GM19372 (cell line): ENCODE measurements at regions not wholly inside any gene's neighbourhood (a gene's known extent, or its start where the extent isn't known, plus 50 kb on each side); places are given as distances from the start of the nearest gene placed in this dataset.

Experiments used
- ATAC-seq: cut with Tn5 transposase; IDR thresholded peaks from one replicate; pipeline ENCODE4 v1.9.1; 2021; ENCODE audit warnings: mild to moderate bottlenecking, low read depth, moderate library complexity; ENCODE audit not compliant: unreplicated experiment

GRCh38 chr9:87111010-87111409, 163.7 kb upstream of the GAS1 start:
- no peak for ATAC-seq

DNA sequence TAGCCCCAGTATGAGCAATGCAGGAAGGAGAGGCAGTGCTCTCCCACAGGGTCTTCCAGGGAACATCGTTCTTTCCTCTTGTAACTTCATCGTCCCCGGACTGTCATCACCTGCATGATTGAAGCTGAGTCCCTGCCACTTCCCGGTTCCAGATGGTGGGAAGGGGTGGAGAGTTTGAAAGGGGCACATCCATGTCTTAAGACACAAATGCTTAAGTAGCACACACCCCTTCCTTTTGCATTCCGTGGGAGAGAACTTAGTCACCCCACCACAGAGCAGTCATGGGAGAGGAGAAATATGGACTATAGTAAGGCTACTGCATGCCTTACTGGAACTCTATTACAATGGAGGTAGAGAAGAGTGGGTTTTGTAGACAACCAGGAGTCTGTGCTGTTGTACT, 165.3 kb upstream of the GAS1 start:
- ATAC-seq, result no peak

DNA sequence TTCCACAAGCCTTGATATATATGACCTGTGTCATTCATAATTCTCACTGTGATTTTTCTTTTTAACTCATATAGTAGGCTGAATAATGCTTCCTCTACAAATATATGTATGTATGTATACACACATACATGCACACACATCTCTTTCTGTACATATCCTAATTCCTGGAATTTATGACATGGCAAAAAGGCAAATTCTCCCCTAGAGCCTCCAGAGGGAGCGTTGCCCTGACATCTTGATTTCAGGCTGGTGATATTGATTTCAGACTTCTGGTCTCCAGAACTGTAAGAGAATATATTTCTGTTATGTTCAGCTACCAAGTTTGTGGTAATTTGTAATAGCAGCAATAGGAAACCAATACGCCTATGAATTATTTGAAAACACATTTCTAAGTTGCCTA, 166.6 kb upstream of the GAS1 start:
- no peak for ATAC-seq

DNA sequence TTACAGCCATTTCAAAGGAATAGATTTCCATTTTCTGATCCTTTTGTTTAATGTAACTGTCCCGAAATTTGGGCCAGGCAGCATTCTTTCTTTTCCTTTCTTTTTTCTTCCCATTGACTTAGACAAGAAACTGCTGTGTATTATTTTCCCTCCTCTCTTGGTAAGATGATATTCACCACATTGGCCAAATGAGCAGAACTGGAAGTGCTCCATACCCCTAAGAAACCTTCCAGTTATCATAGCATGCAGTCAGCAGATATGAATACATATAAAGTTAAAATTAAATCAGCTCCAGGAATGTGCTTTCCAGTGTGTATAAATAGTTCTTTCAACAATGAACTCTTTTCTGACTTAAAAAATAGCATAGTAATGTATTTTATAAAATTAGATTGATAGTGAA, 168.5 kb upstream of the GAS1 start:
- no peak for ATAC-seq

DNA sequence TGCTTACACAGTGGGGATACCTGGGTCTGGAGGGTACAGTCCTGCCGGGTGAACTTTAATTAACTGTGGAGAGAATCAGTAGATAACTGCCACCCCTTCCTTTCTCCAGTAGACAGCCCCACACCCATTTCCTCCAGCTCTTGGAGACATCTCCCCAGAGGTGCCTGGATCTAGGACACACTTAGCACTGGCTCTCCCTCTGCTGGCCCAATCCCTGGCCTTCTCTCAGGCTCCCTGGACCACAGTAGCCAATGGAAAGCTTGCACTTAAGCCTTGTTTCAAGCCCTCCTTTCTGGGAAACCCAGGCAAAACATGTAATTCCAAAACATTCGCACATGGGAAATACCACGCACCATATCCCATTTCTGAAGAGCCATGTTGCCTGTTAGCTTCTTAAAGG, 169.2 kb upstream of the GAS1 start:
- no peak for ATAC-seq

DNA sequence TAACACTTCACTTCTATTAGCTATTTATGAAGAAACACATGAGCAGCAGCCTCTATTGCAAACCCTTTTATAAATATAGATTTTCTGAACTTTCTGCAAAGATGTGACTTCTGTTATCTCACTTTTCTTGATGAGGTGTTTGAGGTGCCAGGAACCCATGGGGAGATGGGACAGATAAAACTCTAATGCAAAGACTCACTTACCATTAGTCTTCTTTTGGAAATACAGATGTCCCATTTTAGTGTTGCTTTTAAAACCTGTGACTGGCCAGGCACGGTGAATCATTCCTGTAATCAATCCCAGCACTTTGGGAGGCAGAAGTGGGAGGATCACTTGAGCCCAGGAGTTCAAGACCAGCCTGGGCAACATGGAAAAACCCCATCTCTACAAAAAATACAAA, 171.3 kb upstream of the GAS1 start:
- ATAC-seq, result no peak

DNA sequence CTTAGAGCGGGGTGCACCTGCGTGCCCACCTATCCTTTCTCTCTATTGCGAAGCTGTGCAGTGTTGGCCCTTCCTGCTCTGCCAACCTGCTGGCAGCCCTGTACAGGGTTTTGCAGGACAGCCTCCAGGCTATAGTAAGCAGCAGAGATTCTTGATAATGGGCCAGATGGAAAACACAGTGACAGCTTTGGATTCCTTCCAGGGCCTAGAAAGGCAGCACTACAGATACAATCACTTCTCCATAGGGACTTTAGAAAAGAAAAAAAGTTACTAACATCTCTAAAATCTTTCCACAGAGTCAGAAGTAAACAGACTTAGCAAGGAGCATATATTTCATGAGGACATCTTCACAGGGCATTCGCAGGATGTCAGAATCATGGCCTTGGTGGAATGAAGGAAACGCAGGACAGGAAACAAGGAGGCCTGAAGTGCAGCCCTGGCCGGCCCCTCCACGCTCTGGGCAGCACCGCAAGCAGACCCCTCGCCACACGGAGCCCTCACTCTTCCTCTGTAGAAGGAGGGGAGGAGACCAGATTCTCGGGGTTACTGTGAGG, 172.1 kb upstream of the GAS1 start:
- ATAC-seq, result no peak

GRCh38 chr9:87120610-87121009, 173.3 kb upstream of the GAS1 start:
- no peak for ATAC-seq

- no peak for ATAC-seq
Measured at GRCh38 chr9:87122947-87123685, 175.8 kb upstream of the GAS1 start.

DNA sequence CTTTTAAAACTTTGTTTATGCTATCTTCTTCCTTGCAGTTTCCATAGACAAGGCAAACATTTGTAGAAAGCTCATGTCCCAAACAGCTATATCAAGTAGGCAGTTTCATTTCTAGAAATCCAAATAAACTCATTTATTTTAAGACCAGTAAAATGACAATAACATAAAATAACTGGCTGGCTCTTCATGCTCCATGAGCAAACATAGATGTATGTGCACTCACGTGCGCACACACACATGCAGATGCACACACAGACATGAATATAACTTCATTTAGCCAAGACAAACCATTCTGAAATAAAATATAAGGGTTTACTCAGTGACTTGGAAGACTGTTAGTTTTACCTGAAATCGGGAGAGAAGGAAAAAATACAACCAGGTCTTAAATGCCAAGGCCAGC, 176.5 kb upstream of the GAS1 start:
- ATAC-seq, result no peak

GRCh38 chr9:87125819-87126218, 178.5 kb upstream of the GAS1 start:
- no peak for ATAC-seq

DNA sequence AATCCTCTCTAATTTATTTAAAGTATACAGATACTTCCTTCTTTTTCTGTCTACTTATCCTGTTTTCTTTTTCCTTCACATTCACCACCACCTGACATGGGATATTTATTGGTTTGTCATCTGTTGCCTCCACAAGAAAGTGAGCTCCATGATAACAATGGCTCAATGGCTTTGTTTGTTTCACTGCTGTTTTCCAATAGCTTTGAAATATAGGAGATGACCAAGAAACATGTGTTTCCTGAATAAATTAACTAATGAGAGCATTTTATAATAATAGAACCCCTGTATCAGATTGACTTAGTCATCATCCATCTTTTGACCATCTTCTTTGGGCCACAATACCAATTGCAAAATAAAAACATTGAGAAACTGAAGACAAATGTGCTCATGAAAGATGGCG, 180.2 kb upstream of the GAS1 start:
- ATAC-seq, result no peak

GRCh38 chr9:87127978-87128614, 180.8 kb upstream of the GAS1 start:
- no peak for ATAC-seq

DNA sequence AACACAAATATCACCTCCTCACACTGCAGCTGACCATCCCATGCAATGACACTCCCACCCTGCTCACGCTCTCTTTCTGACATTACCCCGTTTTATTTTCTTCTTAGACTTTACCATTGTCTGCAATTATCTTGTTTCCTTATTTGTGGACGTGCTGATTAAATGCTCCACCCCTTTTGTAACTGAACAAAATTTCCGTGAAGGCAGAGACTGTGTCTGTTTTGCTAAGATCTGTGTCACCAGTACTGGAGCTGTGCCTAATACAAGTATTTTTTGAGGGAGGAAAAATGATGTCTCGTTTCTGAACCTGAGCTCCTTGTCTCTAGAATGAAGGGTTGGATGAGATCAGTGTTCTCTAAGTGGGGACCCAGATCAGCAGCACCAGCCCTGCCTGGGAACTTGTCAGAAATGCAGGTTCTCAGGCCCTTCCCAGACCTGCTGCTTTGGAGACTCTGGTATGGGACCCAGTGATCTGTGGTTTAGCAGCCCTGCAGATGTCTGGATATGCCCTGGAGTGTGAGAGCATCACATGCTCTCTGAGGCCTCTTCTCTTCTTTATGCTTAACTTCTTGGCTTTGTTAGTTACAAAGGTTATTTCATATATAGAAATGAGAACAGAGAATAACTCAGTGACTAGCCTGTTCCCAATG, 181.7 kb upstream of the GAS1 start:
- ATAC-seq, result no peak

DNA sequence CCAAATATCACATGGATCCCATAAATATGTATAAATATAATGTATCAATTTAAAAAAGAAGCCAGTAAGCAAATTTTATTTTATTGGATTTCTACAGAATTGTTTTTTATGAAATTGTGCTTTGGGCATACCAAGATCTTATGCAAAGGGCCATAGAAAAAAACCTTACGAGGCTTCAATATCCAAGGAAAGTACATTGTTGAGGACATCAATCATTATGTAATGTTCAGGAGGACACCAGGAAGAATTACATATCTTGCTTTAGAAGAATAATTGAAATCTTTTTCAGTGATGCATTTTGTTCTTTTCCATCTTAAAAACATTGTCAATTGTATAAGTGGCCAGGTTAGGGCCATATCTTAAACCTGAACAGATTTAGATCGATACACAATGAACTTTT, 187.8 kb upstream of the GAS1 start:
- no peak for ATAC-seq

DNA sequence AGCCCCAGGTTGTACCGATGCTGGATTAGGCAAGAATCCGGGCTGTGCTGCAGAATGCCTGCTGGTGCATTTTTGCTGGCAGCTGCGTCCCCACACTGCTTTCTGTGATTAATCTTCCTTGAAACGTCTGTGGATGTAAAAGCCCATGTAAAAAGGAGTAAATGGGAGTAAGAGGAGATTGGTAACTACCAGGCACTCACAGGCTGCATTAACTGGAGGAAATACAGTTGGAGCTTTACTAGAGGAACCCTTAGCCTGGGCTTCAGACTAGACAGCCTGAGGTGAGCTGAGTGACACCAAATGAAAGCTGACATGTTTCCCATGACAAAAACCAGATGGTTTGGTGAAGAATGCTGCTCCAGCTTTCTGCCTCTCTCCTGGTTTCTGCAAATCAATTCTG, 190.4 kb upstream of the GAS1 start:
- ATAC-seq, result no peak

GRCh38 chr9:87138128-87139040, 191.1 kb upstream of the GAS1 start:
- no peak for ATAC-seq

DNA sequence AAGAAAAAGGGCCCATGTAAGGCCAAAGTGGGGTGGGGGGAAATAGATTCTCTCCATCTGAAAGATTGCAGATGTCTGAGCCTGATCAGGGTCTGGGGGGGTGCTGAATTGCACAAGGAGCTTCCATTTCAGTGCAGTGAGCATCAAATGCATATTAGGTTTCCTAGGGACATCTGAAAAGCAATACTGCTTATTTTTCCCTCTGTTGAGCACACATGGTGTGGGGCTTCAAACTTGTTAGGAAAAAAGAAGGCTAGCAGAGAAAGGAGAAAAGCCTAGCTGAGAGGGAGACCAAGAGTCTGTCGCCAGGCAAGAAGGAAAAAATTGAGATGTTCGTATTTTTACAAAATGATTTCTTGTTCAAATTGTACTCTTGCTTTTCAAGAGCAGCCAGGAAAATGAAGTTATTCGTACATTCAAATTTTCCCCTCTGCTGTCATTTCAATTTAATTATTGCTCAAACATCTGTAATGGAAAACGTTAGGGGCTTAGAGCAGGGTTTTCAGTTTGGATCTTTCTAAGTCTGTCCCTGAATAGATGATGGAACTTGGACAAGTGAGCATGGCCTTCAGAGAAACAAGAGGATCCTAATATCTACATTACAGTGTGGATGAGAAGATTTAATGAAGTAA, 191.9 kb upstream of the GAS1 start:
- no peak for ATAC-seq

DNA sequence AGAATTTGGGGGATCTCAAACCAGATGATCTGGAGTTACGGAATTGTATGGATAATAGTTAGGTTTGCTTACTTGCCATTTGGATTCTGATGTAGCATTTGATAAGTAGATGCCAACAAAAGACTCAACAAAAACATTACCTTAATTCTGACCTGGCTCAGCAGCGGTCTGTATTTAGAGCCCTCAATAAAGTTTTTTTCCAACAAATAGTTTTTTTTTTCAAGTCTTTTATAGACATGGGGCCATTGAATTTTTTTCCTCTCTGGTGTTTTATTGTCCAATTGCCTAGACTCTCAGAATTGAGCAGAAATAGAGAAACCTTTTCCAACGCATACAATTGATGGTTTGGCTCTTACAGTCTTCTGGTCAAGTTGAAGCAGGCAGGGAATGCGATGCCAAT, 192.8 kb upstream of the GAS1 start:
- no peak for ATAC-seq

DNA sequence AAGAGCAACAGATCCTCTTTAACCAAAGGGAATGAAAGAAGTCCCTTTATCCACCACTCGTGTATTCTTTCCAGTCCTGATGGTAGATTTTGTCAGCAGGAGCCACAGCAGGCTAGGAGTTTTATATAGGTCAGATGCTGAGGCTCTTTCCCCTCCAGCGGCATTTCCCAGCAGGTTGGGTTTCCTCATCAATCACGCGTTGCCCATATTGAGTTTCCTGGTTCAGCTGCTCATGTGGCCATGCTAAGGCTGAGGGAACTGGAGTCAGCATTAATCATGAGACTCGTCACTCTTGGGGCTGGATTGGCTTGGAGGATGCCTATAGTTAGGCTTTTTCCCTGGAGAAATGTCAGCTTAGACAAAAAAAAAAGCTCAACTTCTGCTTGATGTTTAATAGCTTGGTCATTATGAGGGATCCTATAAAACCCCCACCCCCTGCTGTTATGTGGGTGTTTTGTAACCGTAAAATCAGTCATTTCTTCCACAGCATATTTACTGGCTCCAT, 193.4 kb upstream of the GAS1 start:
- no peak for ATAC-seq
